Hepatocyte (in vitro differentiated cells): ENCODE measurements at regions not wholly inside any gene's neighbourhood (a gene's known extent, or its start where the extent isn't known, plus 50 kb on each side); places are given as distances from the start of the nearest gene placed in this dataset.

Experiments used
- EZH2 ChIP-seq: fragments of 200-600 bp; sonication (generic); IDR thresholded peaks from 2 replicates; pipeline ENCODE4 v1.6.1; 2016; ENCODE audit warnings: antibody characterized with exemption, mild to moderate bottlenecking, borderline replicate concordance
- EZH2phosphoT487 ChIP-seq: fragments of 200-600 bp; sonication (generic); IDR thresholded peaks from one replicate; pipeline ENCODE4 v1.6.1; 2018; ENCODE audit warnings: antibody characterized with exemption, mild to moderate bottlenecking, low read depth, moderate library complexity; ENCODE audit not compliant: unreplicated experiment, severe bottlenecking
- TF ChIP-seq, protein P1 (sequence below): fragments of 200-600 bp; sonication (generic); IDR thresholded peaks from 2 replicates; pipeline ENCODE4 v1.5.1; 2016; ENCODE audit warnings: antibody characterized with exemption, mild to moderate bottlenecking; ENCODE audit not compliant: poor library complexity

DNA sequence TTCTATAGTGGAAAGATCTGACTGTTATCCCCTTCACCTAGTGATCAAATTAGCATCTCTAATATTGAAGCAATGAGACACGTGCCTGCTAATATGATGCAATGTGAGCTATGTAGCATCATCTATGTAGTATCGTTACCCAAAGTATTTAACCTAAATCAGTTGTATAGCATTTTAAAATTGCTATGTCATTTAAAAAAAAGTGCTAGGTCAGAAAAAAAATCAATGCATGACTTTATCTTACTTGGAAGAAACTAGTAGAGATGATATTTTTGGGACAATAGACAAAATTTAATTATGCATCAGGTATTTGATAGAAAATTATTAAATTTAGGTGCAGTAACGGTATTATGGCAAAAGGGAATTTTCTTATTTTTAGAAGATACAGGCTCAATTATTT lies 157.3 kb downstream of the CCDC71L start:
- TF ChIP-seq, protein P1, sequence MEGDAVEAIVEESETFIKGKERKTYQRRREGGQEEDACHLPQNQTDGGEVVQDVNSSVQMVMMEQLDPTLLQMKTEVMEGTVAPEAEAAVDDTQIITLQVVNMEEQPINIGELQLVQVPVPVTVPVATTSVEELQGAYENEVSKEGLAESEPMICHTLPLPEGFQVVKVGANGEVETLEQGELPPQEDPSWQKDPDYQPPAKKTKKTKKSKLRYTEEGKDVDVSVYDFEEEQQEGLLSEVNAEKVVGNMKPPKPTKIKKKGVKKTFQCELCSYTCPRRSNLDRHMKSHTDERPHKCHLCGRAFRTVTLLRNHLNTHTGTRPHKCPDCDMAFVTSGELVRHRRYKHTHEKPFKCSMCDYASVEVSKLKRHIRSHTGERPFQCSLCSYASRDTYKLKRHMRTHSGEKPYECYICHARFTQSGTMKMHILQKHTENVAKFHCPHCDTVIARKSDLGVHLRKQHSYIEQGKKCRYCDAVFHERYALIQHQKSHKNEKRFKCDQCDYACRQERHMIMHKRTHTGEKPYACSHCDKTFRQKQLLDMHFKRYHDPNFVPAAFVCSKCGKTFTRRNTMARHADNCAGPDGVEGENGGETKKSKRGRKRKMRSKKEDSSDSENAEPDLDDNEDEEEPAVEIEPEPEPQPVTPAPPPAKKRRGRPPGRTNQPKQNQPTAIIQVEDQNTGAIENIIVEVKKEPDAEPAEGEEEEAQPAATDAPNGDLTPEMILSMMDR: no peak
- no peak for TF ChIP-seq EZH2
- TF ChIP-seq EZH2phosphoT487: no peak
